ENCODE measurements at regions not wholly inside any gene's neighbourhood (a gene's known extent, or its start where the extent isn't known, plus 50 kb on each side); places are given as distances from the start of the nearest gene placed in this dataset.

DNA sequence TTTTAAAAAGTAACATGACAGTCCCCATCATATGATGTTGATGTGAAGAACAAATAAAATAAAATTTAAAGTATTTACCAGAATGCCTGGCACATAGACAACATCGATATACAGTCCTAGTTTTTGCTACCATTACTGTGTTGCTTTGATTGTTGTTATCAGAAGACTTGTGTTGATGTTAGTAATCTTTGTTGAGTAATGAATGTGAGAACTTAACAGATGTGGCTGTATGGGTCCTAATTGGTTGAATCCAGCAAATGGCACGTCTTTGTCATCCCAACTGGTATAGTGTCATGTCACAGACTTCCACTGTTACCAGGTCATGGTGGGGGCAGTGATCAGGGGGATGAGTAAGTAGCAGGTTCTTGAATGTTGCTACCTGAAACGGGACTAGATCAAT is 1151.4 kb upstream of the CDH8 start:
- no peak for TF ChIP-seq POLR2AphosphoS5 (IDR thresholded peaks at IDR 0.05; ENCODE audit: low read depth, low read length)
- no peak for TF ChIP-seq FOXP2 (optimal IDR thresholded peaks at IDR 0.05; ENCODE audit: borderline replicate concordance, extremely low read depth, extremely low read length, insufficient read depth)
- no peak for TF ChIP-seq TAF1 (IDR thresholded peaks at IDR 0.05; ENCODE audit: borderline replicate concordance, insufficient read depth, low read length)
- TF ChIP-seq, protein P1, sequence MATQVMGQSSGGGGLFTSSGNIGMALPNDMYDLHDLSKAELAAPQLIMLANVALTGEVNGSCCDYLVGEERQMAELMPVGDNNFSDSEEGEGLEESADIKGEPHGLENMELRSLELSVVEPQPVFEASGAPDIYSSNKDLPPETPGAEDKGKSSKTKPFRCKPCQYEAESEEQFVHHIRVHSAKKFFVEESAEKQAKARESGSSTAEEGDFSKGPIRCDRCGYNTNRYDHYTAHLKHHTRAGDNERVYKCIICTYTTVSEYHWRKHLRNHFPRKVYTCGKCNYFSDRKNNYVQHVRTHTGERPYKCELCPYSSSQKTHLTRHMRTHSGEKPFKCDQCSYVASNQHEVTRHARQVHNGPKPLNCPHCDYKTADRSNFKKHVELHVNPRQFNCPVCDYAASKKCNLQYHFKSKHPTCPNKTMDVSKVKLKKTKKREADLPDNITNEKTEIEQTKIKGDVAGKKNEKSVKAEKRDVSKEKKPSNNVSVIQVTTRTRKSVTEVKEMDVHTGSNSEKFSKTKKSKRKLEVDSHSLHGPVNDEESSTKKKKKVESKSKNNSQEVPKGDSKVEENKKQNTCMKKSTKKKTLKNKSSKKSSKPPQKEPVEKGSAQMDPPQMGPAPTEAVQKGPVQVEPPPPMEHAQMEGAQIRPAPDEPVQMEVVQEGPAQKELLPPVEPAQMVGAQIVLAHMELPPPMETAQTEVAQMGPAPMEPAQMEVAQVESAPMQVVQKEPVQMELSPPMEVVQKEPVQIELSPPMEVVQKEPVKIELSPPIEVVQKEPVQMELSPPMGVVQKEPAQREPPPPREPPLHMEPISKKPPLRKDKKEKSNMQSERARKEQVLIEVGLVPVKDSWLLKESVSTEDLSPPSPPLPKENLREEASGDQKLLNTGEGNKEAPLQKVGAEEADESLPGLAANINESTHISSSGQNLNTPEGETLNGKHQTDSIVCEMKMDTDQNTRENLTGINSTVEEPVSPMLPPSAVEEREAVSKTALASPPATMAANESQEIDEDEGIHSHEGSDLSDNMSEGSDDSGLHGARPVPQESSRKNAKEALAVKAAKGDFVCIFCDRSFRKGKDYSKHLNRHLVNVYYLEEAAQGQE (IDR thresholded peaks at IDR 0.05; ENCODE audit: insufficient read depth in 1 of 2, low read depth in 2 of 2, low read length in 2 of 2) = no peak

All from PFSK-1 (cell line).